GM12892 (cell line): ENCODE measurements at regions not wholly inside any gene's neighbourhood (a gene's known extent, or its start where the extent isn't known, plus 50 kb on each side); places are given as distances from the start of the nearest gene placed in this dataset.

Experiments
- DNase-seq: peaks from one replicate; pipeline ENCODE4 v3.0.0; 2011; ENCODE audit not compliant: insufficient read length
- FAIRE-seq: peaks from 2 replicates; lab custom pipeline; 2011; peaks lifted over from hg19 to GRCh38; lab: Jason Lieb, UNC
- POLR2A ChIP-seq: IDR thresholded peaks from 2 replicates; pipeline ENCODE4 v1.6.1; 2011; ENCODE audit warnings: low read depth, low read length, control low read depth
- POLR2AphosphoS5 ChIP-seq: IDR thresholded peaks from 2 replicates; pipeline ENCODE4 v1.6.1; 2011; ENCODE audit warnings: low read depth, low read length, control low read depth
- TAF1 ChIP-seq: IDR thresholded peaks from 2 replicates; pipeline ENCODE4 v1.6.1; 2011; ENCODE audit warnings: low read depth, mild to moderate bottlenecking, control low read depth, low read length, borderline replicate concordance

DNA sequence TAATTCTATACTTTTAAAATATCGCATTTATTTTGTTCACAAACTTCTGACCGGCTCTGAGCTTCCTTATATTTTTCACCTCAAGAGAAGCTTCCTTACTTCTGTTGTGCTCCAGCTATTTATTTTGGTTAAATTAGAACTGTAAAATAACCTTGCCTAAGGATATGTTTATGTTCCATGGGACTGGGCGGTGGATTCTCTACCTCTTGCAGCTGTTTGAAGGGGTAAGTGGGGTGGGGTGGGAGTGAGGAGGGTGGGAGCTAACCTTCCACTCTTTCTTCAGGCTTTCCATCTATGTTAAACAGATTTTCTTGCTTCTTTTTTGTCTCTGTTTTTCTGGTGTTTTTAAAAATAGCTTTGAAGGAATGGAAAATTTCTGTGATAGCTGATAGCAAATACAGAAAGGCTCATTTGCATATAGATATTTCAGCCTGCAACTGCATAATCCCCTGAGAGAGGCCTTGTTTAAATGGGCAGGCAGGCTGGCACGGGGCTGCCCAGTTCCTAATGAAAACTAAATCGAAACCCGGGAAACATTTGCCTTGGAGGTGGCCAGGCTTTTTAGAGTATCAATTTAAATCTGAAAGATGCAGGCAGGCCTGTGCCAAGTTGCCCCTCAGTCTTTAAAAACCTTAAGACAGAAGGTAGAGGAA is 122.1 kb upstream of the DMAC1 start:
- no peak for FAIRE-seq

DNA sequence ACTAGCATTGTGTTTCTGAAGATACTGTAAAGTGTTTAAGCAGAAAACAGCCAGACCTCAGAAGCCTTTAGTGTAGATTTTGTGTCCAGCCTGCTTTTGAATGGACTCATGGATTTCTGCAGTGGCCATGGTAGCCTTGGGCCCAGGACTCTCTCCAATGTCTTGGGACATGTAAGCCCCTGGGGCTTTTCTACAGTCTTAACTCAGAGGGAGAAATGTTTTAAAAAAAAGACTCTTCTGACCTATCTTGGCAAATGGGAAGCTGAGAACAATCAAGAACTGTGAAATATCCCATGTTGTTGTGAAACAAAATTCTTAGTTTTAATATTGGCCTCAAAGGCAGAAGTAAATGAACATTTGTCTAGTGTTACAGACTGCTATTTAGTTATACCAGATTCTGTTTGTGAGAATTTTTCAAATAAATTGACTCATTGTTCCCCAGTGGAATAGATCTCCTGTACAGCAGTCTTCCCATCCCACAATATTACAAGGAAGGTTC is 112.5 kb upstream of the DMAC1 start:
- FAIRE-seq (no peak), DNase-seq (no peak)
- no peak for TF ChIP-seq TAF1
- no peak for TF ChIP-seq POLR2A
- no peak for TF ChIP-seq POLR2AphosphoS5

More for the DNA sequence above, 122.1 kb upstream of the DMAC1 start:
- DNase-seq: no peak
- no peak for TF ChIP-seq TAF1
- no peak for TF ChIP-seq POLR2AphosphoS5
- TF ChIP-seq POLR2A: no peak

DNA sequence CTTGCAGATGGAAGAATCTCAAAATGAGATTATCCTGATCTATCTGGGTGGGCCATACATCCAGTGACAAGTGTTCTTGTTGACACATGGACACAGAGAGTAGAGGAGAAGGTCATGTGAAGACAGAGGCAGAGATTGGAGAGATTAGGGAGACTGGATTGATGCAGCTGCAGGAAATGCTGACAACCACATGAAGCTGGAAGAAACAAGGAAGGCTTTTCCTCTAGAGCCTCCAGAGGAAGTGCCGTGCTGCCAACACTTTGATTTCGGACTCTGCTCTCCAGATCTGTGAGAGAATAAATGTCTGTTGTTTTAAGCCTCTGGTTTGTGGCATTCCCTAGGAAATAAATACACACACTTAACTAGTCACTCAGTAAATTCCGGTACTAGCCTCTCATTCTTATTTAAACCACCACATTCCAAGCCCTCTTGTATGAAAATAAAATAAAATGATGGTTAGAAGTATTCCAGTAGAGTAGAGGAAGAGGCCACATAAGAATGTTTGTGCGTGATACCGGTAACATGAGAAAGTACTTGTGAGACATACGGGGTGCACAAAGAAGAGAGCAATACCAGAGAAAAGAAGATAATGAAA is 110.9 kb upstream of the DMAC1 start:
- DNase-seq: no peak
- FAIRE-seq: no peak
- no peak for TF ChIP-seq POLR2AphosphoS5
- no peak for TF ChIP-seq POLR2A
- no peak for TF ChIP-seq TAF1

DNA sequence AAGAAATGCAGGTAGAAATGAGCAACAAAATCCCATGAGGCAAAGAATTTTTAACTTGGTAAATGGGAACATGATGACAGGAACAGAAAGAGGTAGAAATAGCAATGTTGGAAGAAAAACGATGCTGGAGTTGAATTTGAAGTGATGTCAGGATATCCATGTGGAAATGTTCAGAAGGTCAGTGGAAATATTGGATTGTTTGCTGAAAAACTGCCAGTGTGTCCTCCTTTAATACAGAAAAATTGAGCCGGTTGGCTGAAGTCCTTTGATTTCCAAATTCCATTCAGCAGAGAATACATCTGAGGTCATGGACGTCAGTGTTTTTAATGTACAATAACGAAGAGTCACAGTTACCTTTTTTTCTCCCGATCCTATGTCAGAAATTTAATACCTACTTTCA is 110.0 kb upstream of the DMAC1 start:
- DNase-seq: no peak
- no peak for FAIRE-seq
- TF ChIP-seq POLR2AphosphoS5 (no peak), POLR2A (no peak), TAF1 (no peak)

DNA sequence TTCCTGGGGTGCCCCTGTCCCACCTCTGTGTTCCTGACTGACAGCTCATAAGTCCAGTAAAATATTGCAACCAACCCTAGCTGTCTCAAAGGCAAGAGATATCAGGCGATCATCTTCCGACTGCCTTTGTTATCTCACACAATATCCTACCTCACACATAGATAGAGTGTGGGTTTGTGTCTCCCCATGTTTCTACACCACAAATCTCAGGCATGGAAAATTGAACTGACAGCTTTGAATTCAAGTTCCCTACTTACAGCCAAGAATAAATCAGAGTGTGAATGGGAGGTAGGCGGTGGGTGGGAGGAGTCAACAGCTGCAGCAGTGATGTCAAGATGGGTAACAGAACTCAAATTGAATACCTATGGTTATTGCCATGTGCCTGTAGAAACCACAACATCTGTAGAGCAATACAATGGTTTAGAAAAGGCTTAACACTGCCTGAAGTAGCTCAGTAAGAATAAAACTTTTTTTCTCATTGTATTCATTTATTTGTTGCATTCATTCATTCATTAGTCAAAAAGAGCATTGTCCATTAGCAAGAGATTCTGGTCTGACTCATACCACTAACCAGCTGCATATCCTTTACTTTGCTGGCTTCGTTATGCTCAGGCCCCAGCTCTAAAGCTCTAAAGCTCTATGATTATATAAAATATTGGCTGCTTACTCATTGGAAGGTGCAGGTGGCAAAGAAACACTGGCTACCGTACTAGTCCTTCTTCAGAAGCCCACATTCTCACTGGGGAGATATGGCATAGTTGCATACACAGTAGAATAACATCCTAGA is 108.2 kb upstream of the DMAC1 start:
- no peak for DNase-seq
- no peak for FAIRE-seq
- no peak for TF ChIP-seq POLR2AphosphoS5

DNA sequence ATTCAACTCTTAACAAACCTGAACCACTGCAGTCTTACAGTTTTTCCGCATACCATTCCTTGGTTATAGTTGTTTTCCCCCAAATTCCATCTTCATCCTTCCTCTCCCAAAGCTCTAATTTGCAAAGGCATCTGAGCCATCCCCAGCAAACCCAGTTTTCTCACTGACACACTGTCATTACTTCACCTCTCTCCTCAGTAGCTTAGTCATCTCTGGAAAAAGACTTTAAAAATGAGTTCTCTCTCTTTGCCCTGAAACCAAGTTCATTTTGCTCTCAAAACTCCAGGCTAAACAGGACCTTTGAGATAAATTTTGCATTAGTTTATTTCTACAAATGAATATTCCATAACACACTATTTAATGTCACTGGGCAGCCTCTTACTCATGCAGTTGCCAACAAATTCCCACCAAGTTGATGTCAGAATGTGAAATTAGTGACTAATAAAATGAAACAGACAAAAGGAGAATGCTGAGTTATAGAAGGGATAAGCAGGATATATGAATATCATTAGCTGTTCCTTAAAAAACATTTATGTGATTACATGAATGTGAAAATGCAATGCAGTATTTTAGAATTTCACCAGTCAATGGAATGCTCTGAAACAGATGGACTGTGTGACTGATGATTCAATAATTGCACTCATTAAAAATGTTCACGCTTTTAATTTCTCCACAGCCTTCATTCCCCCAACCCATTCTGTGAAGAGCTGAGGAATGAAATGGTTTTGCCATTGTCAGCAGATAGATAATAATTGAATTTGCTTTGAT is 107.4 kb upstream of the DMAC1 start:
- no peak for DNase-seq
- no peak for TF ChIP-seq POLR2AphosphoS5
- TF ChIP-seq POLR2A: no peak
- TF ChIP-seq TAF1: no peak
- no peak for FAIRE-seq

DNA sequence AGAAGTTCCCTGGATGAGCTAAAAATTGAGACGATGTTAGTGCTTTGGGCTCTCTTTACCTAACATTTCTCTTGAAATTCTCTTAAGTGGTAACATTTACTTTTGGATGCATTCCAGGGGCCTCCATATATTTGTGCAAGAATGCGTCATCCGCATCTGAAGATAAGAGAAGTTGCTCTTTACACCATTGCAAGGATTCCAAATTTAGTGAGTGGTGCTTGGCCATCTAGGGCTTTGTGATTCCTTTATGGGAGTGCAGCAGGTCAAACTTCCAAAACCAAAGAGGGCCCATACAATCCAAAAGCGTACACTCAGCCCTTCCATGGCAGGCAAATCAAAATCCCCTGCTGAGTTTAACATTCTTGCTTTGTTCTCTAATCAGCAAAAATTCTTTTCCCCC is 102.0 kb upstream of the DMAC1 start:
- no peak for FAIRE-seq
- TF ChIP-seq TAF1 (no peak), POLR2A (no peak), POLR2AphosphoS5 (no peak)

DNA sequence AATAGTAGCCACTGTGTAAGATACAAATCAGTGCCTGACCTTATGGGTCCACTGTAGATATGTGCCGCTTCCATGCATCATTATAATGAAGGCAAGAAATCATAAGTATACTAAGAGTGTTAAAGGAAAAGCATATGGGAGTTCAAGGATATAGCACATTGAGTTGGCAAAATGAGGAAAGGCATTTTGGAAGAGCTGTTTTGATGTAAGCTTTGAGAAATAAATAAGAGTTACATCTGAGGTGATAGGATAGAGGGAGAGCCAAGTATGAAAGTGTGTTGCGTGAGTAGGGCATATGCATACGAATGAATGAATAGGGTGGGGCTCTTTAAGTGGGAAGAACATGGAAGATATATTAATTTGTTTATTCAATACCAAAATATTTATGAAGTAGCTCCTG is 101.0 kb upstream of the DMAC1 start:
- FAIRE-seq (no peak), DNase-seq (no peak)
- TF ChIP-seq POLR2AphosphoS5: no peak
- TF ChIP-seq TAF1: no peak
- TF ChIP-seq POLR2A: no peak

More for the DNA sequence above, 102.0 kb upstream of the DMAC1 start:
- no peak for DNase-seq

DNA sequence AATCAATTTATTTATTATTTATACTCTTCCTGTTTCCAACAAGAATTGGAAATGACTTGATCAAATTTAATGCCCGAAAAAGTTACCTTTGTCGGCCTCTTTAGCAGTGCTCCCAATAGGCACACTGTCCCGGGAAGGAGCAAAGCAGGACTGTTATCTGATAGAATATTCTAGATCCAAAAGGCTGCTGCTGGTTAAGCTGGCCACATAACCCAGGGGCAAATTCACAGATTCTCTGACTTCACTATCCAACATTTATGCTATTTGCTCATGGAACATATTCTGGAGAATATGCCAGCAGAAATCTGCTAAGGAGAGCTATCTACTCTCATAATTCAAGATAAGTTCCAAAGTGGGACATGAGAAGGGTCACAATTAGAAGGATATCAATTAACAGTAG is 100.2 kb upstream of the DMAC1 start:
- DNase-seq (no peak), FAIRE-seq (no peak)
- no peak for TF ChIP-seq POLR2AphosphoS5
- TF ChIP-seq POLR2A: no peak
- no peak for TF ChIP-seq TAF1

DNA sequence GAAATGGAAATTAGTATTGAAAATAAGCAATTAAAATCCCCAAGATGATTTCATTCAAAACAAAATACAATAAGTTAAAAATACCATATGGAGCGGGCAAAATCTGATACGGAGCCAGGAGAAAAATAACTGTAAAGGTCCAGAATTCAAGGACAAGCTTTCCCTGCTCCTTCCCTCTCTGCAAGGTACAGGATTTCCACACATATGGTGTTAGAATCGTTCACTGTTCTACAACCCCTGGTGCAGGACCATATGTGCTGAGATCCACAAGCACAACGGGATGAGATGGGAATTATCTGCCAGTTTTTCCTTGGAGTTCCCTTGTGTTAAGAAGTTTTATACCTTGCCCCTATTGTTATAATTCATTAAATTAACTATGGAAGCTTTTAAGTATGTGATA is 94.7 kb upstream of the DMAC1 start:
- no peak for FAIRE-seq
- TF ChIP-seq POLR2AphosphoS5: no peak
- no peak for TF ChIP-seq TAF1
- no peak for TF ChIP-seq POLR2A
- DNase-seq: no peak

DNA sequence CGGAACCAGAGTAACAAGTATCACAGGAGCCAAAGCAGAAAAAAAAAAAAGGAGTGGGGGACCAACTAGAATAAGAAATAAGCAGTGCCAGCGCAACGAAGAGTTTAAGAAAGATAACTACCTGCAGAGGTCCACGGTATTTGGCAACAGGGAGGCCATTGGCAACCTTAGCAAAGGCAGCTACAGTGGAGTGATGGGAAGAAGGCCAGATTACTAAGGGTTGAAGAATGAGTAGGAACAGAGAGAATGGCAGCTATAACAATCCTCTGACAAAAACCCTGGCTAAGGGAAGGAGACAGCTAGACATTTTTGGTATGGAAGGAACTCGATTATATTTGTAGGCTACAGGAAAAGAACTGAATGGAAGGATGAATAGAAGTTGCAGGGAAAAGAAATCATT is 93.4 kb upstream of the DMAC1 start:
- no peak for TF ChIP-seq TAF1
- no peak for TF ChIP-seq POLR2A
- TF ChIP-seq POLR2AphosphoS5: no peak
- FAIRE-seq (no peak), DNase-seq (no peak)
